ENCODE measurements at regions not wholly inside any gene's neighbourhood (a gene's known extent, or its start where the extent isn't known, plus 50 kb on each side); places are given as distances from the start of the nearest gene placed in this dataset.
"Not testable (repeated sequence)": the region's sequence is repeated elsewhere in the genome, so short reads cannot be mapped to it uniquely, and the experiment has no call there.

GRCh38 chr6:78243519-78243918 is 590.7 kb downstream of the MEI4 start:
- no peak for TF ChIP-seq CTCF (IDR thresholded peaks at IDR 0.05; ENCODE audit: control extremely low read depth, extremely low read depth, low read depth, missing control alignments)
- no peak for DNase-seq (ENCODE audit: extremely low spot score)
- POLR2A ChIA-PET, result no interaction called here
- CTCF ChIA-PET, result no interaction called here

GRCh38 chr6:78251931-78252330 is 599.1 kb downstream of the MEI4 start:
- CTCF ChIA-PET, result no interaction called here
- POLR2A ChIA-PET, result no interaction called here

GRCh38 chr6:78253618-78254017 is 600.8 kb downstream of the MEI4 start:
- POLR2A ChIA-PET, result no interaction called here
- no peak for DNase-seq (ENCODE audit: extremely low spot score)
- CTCF ChIA-PET, result no interaction called here
- no peak for TF ChIP-seq CTCF (IDR thresholded peaks at IDR 0.05; ENCODE audit: control extremely low read depth, extremely low read depth, low read depth, missing control alignments)

More at GRCh38 chr6:78251931-78252330, 599.1 kb downstream of the MEI4 start:
- no peak for DNase-seq (ENCODE audit: extremely low spot score)
- no peak for TF ChIP-seq CTCF (IDR thresholded peaks at IDR 0.05; ENCODE audit: control extremely low read depth, extremely low read depth, low read depth, missing control alignments)

GRCh38 chr6:78259935-78260334 is 607.1 kb downstream of the MEI4 start:
- ChIA-PET CTCF (no interaction called here), POLR2A (no interaction called here)
- DNase-seq (ENCODE audit: extremely low spot score), result no peak
- no peak for TF ChIP-seq CTCF (IDR thresholded peaks at IDR 0.05; ENCODE audit: control extremely low read depth, extremely low read depth, low read depth, missing control alignments)

GRCh38 chr6:78260427-78260826 is 606.9 kb upstream of the IRAK1BP1 start:
- CTCF ChIA-PET, POLR2A ChIA-PET: not testable (repeated sequence)

GRCh38 chr6:78268591-78269452 is 598.5 kb upstream of the IRAK1BP1 start:
- no peak for TF ChIP-seq CTCF (IDR thresholded peaks at IDR 0.05; ENCODE audit: control extremely low read depth, extremely low read depth, low read depth, missing control alignments)
- ChIA-PET POLR2A (no interaction called here), CTCF (no interaction called here)

More at GRCh38 chr6:78260427-78260826, 606.9 kb upstream of the IRAK1BP1 start:
- not testable (repeated sequence) for DNase-seq (ENCODE audit: extremely low spot score)

GRCh38 chr6:78300885-78301284 is 566.5 kb upstream of the IRAK1BP1 start:
- ChIA-PET POLR2A (no interaction called here), CTCF (no interaction called here)
- no peak for TF ChIP-seq CTCF (IDR thresholded peaks at IDR 0.05; ENCODE audit: control extremely low read depth, extremely low read depth, low read depth, missing control alignments)
- no peak for DNase-seq (ENCODE audit: extremely low spot score)

More at GRCh38 chr6:78268591-78269452, 598.5 kb upstream of the IRAK1BP1 start:
- DNase-seq (ENCODE audit: extremely low spot score), result no peak
